HepG2 (cell line): ENCODE measurements at regions not wholly inside any gene's neighbourhood (a gene's known extent, or its start where the extent isn't known, plus 50 kb on each side); places are given as distances from the start of the nearest gene placed in this dataset.

Experiments used
- PCBP1 ChIP-seq: fragments of 200-400 bp; formaldehyde crosslinking; IDR thresholded peaks from 2 replicates; pipeline ENCODE4 v1.6.1; 2017; ENCODE audit warnings: mild to moderate bottlenecking, low read depth, low read length, borderline replicate concordance
- PRDM15 ChIP-seq: sonication (generic); formaldehyde crosslinking; IDR thresholded peaks from 2 replicates; pipeline ENCODE4 v1.4.0; 2020; ENCODE audit warnings: missing genetic modification reagents
- SRF ChIP-seq: IDR thresholded peaks from 2 replicates; pipeline ENCODE4 v1.6.1; 2011; ENCODE audit warnings: mild to moderate bottlenecking, low read depth, low read length, moderate library complexity
- ZMYM3 ChIP-seq: sonication (generic); formaldehyde crosslinking; IDR thresholded peaks from 2 replicates; pipeline ENCODE4 v1.5.1; 2020; ENCODE audit warnings: mild to moderate bottlenecking, missing genetic modification reagents
- ZNF431 ChIP-seq: sonication (generic); formaldehyde crosslinking; IDR thresholded peaks from 2 replicates; pipeline ENCODE4 v1.9.0; 2022; ENCODE audit warnings: missing genetic modification reagents, low read depth, mild to moderate bottlenecking, borderline replicate concordance
- TF ChIP-seq, protein P1 (sequence below): sonication (generic); formaldehyde crosslinking; conservative IDR thresholded peaks from 2 replicates; pipeline ENCODE4 v1.8.1; 2023; ENCODE audit warnings: missing genetic modification reagents
- TF ChIP-seq, protein P2 (sequence below): sonication (generic); formaldehyde crosslinking; IDR thresholded peaks from 2 replicates; pipeline ENCODE4 v1.4.0; 2020; ENCODE audit warnings: missing genetic modification reagents, borderline replicate concordance
- TF ChIP-seq, protein P3 (sequence below): sonication (generic); formaldehyde crosslinking; IDR thresholded peaks from 2 replicates; pipeline ENCODE4 v1.4.0; 2020; ENCODE audit warnings: missing genetic modification reagents

DNA sequence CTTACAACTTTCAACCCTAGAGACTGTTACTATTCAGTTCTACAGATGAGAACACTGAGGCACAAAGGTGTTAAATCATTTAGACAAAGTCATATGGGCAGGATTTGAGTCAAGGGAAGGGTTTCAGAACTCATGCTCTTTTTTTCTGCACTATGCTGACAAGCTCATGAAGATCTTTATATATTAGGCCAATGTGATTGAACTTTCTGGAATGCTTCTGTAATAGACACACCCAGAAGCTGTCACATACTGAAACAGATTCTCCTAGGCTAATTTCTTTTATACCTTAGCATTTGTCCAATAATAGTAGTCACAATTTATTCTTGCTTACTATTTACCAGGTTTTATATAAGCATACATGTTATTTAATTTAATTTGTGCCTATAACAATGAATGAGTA, 164.0 kb downstream of the ALG10B start (continued):
- TF ChIP-seq ZMYM3 (CRISPR knock-in tag) (no peak), PRDM15 (CRISPR knock-in tag) (no peak), SRF (no peak), PCBP1 (no peak), ZNF431 (CRISPR knock-in tag) (no peak)
- TF ChIP-seq, protein P1, sequence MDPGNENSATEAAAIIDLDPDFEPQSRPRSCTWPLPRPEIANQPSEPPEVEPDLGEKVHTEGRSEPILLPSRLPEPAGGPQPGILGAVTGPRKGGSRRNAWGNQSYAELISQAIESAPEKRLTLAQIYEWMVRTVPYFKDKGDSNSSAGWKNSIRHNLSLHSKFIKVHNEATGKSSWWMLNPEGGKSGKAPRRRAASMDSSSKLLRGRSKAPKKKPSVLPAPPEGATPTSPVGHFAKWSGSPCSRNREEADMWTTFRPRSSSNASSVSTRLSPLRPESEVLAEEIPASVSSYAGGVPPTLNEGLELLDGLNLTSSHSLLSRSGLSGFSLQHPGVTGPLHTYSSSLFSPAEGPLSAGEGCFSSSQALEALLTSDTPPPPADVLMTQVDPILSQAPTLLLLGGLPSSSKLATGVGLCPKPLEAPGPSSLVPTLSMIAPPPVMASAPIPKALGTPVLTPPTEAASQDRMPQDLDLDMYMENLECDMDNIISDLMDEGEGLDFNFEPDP (CRISPR knock-in tag), result no peak
- TF ChIP-seq, protein P2, sequence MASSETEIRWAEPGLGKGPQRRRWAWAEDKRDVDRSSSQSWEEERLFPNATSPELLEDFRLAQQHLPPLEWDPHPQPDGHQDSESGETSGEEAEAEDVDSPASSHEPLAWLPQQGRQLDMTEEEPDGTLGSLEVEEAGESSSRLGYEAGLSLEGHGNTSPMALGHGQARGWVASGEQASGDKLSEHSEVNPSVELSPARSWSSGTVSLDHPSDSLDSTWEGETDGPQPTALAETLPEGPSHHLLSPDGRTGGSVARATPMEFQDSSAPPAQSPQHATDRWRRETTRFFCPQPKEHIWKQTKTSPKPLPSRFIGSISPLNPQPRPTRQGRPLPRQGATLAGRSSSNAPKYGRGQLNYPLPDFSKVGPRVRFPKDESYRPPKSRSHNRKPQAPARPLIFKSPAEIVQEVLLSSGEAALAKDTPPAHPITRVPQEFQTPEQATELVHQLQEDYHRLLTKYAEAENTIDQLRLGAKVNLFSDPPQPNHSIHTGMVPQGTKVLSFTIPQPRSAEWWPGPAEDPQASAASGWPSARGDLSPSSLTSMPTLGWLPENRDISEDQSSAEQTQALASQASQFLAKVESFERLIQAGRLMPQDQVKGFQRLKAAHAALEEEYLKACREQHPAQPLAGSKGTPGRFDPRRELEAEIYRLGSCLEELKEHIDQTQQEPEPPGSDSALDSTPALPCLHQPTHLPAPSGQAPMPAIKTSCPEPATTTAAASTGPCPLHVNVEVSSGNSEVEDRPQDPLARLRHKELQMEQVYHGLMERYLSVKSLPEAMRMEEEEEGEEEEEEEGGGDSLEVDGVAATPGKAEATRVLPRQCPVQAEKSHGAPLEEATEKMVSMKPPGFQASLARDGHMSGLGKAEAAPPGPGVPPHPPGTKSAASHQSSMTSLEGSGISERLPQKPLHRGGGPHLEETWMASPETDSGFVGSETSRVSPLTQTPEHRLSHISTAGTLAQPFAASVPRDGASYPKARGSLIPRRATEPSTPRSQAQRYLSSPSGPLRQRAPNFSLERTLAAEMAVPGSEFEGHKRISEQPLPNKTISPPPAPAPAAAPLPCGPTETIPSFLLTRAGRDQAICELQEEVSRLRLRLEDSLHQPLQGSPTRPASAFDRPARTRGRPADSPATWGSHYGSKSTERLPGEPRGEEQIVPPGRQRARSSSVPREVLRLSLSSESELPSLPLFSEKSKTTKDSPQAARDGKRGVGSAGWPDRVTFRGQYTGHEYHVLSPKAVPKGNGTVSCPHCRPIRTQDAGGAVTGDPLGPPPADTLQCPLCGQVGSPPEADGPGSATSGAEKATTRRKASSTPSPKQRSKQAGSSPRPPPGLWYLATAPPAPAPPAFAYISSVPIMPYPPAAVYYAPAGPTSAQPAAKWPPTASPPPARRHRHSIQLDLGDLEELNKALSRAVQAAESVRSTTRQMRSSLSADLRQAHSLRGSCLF (CRISPR knock-in tag), result no peak
- TF ChIP-seq, protein P3, sequence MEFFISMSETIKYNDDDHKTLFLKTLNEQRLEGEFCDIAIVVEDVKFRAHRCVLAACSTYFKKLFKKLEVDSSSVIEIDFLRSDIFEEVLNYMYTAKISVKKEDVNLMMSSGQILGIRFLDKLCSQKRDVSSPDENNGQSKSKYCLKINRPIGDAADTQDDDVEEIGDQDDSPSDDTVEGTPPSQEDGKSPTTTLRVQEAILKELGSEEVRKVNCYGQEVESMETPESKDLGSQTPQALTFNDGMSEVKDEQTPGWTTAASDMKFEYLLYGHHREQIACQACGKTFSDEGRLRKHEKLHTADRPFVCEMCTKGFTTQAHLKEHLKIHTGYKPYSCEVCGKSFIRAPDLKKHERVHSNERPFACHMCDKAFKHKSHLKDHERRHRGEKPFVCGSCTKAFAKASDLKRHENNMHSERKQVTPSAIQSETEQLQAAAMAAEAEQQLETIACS (CRISPR knock-in tag), result no peak
